ENCODE measurements at regions not wholly inside any gene's neighbourhood (a gene's known extent, or its start where the extent isn't known, plus 50 kb on each side); places are given as distances from the start of the nearest gene placed in this dataset.

DNA sequence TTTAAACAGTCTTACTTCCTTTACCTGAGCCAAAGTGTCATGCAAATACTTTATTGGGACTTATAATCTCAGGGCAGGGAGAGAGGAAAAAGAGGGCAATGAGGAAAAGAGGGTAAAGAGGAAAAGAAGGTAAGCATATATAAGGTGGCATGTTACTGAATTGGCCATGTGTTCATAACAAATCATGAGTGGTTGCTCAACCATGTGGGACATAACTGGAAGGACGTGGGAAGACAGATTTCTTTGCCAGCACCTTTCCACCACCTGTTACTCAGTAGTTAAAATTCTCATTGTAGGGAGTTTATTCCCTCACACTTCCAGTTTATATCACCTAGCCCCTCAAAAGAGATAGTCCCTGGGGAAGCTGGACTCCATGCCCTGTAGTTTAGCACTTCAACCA is 54.7 kb upstream of the TPRG1 start:
- TF ChIP-seq CREB1 (IDR thresholded peaks at IDR 0.05) (no peak), CREB1 (CRISPR knock-in tag; IDR thresholded peaks at IDR 0.05) (no peak), JUN (CRISPR knock-in tag; IDR thresholded peaks at IDR 0.05) (no peak), POLR2A (IDR thresholded peaks at IDR 0.05; ENCODE audit: insufficient read depth in 1 of 2, low read depth in 2 of 2, low read length in 2 of 2) (no peak), MYC (CRISPR knock-in tag; IDR thresholded peaks at IDR 0.05; ENCODE audit: borderline replicate concordance) (no peak)
- TF ChIP-seq, protein P1, sequence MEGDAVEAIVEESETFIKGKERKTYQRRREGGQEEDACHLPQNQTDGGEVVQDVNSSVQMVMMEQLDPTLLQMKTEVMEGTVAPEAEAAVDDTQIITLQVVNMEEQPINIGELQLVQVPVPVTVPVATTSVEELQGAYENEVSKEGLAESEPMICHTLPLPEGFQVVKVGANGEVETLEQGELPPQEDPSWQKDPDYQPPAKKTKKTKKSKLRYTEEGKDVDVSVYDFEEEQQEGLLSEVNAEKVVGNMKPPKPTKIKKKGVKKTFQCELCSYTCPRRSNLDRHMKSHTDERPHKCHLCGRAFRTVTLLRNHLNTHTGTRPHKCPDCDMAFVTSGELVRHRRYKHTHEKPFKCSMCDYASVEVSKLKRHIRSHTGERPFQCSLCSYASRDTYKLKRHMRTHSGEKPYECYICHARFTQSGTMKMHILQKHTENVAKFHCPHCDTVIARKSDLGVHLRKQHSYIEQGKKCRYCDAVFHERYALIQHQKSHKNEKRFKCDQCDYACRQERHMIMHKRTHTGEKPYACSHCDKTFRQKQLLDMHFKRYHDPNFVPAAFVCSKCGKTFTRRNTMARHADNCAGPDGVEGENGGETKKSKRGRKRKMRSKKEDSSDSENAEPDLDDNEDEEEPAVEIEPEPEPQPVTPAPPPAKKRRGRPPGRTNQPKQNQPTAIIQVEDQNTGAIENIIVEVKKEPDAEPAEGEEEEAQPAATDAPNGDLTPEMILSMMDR (CRISPR knock-in tag; IDR thresholded peaks at IDR 0.05), result no peak
